ENCODE measurements at regions not wholly inside any gene's neighbourhood (a gene's known extent, or its start where the extent isn't known, plus 50 kb on each side); places are given as distances from the start of the nearest gene placed in this dataset.
A peak's percentile ranks its signal among the peaks of the same experiment; 100 is the strongest.

DNA sequence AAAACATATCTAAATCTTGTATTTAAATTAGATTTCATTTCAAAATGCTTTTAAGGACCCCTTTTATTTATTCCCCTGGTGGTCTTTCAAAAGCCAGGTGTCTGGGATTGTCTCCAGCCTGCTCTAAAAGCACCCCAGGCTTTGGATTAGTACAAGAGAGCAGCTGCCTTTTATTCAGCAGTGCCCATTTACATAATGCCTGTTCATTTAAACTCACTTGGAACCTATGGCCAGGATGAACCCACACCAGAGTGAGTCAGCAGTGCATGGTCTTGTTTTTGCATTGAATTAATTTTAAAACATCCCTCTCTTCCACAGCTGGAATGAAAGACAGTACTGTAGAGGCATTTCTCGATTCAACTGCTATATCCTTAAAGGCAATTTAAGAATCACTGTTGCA, 64.1 kb upstream of the TENM3 start:
- peaks cover 3 to 4% of the 10 kb centered on the region in 2 experiments; a peak in 1 of 4 replicates for H3K79me1 ChIP-seq (ENCODE audit: low read depth in 1 of 2, low read length in 2 of 2)
- H3K4me2 ChIP-seq (ENCODE audit: low read depth, low read length) = no peak overlapping the region
- peaks cover 2% of the 10 kb centered on the region; the same call in 1 of the 2 replicates for H3K4me1 ChIP-seq (ENCODE audit: control insufficient read depth, insufficient read depth, low read length)
- no peak overlapping the region for H4K91ac ChIP-seq (ENCODE audit: insufficient read depth, low read depth, low read length)
- intact Hi-C loops (cut with micrococcal nuclease) (no loop called here), dilution Hi-C loops (cut with HindIII; ENCODE audit: low sequenced_read_pairs, unreplicated experiment) (no loop called here), in situ Hi-C loops (cut with MboI; ENCODE audit: low sequenced_read_pairs) (no loop called here)
- no peak overlapping the region for H2AFZ ChIP-seq (replicated peaks; ENCODE audit: low read length, poor library complexity)
- no peak overlapping the region for H2AK9ac ChIP-seq (replicated peaks; ENCODE audit: low read depth, low read length, poor library complexity)
- no peak overlapping the region for H3K4ac ChIP-seq (ENCODE audit: low read depth, low read length)
- H3K9me1 ChIP-seq (ENCODE audit: insufficient read depth, low read length) = no peaks in the 10 kb centered on the region
- no peak overlapping the region for H3K9ac ChIP-seq (ENCODE audit: low read depth, low read length)
- ChIA-PET POLR2A (ENCODE audit: unreplicated experiment) (no interaction called here), CTCF (interaction anchor here (0.6 kb wide), 2 partner anchors 156 to 210 kb away, joined by 3 to 8 read pairs; no protein-coding TSS in a partner anchor)
- H4K5ac ChIP-seq (ENCODE audit: low read depth, low read length) = no peak overlapping the region
- no peaks in the 10 kb centered on the region for H3K36me3 ChIP-seq (ENCODE audit: control insufficient read depth, insufficient read depth, low read length)
- no peak overlapping the region for H4K8ac ChIP-seq (ENCODE audit: low read depth in 2 of 2, low read length in 2 of 2)
- H4K20me1 ChIP-seq (ENCODE audit: insufficient read depth, low read length) = no peaks in the 10 kb centered on the region
- no peak overlapping the region for H2BK5ac ChIP-seq (ENCODE audit: low read depth, low read length, poor library complexity, severe bottlenecking)
- no peak overlapping the region for H2BK120ac ChIP-seq (ENCODE audit: low read depth, low read length)
- H3K9me3 ChIP-seq (ENCODE audit: control insufficient read depth, insufficient read depth, low read length) = no peaks in the 10 kb centered on the region
- no peak overlapping the region for H3K18ac ChIP-seq (ENCODE audit: low read depth, low read length)
- H3K23ac ChIP-seq (ENCODE audit: low read depth, low read length) = no peak overlapping the region
- TF ChIP-seq POLR2A (IDR thresholded peaks at IDR 0.05; ENCODE audit: low read depth, low read length) = no peak
- TF ChIP-seq RCOR1 (IDR thresholded peaks at IDR 0.05; ENCODE audit: insufficient replicate concordance, low read length) = no peak
- TF ChIP-seq NFE2L2 (IDR thresholded peaks at IDR 0.05; ENCODE audit: low read depth, low read length) = peak; percentile 41; the same call in 1 of the 2 replicates
- TF ChIP-seq BHLHE40 (IDR thresholded peaks at IDR 0.05; ENCODE audit: low read depth, low read length) = no peak
- no peak for TF ChIP-seq RFX5 (IDR thresholded peaks at IDR 0.05; ENCODE audit: low read depth, low read length)
- TF ChIP-seq MXI1 (IDR thresholded peaks at IDR 0.05; ENCODE audit: borderline replicate concordance, low read depth, low read length) = no peak
- no peak for TF ChIP-seq CHD1 (IDR thresholded peaks at IDR 0.05; ENCODE audit: low read depth, low read length)
- TF ChIP-seq CEBPB (IDR thresholded peaks at IDR 0.05; ENCODE audit: low read depth, low read length) = no peak
- 0 out of 2 replicates have a peak, but pooled peaks have one; percentile 3 for TF ChIP-seq FOS (IDR thresholded peaks at IDR 0.05; ENCODE audit: low read depth, low read length)
- TF ChIP-seq SMC3 (IDR thresholded peaks at IDR 0.05; ENCODE audit: low read depth, low read length) = no peak
- no peak for TF ChIP-seq MAFK (IDR thresholded peaks at IDR 0.05; ENCODE audit: low read depth, low read length)
- TF ChIP-seq, protein P1, sequence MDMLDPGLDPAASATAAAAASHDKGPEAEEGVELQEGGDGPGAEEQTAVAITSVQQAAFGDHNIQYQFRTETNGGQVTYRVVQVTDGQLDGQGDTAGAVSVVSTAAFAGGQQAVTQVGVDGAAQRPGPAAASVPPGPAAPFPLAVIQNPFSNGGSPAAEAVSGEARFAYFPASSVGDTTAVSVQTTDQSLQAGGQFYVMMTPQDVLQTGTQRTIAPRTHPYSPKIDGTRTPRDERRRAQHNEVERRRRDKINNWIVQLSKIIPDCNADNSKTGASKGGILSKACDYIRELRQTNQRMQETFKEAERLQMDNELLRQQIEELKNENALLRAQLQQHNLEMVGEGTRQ (IDR thresholded peaks at IDR 0.05; ENCODE audit: low read depth, low read length) = no peak
- no peak for TF ChIP-seq RAD21 (IDR thresholded peaks at IDR 0.05; ENCODE audit: low read length)
- DNase-seq = peak; percentile 78
- H3K56ac ChIP-seq (ENCODE audit: extremely low read depth, insufficient read depth, low read length) = no peak overlapping the region
- no TSS peak for BruUV-seq (replicated peaks)
- ATAC-seq (ENCODE audit: low read depth) = peak; percentile 81
- no peak overlapping the region for H3K4me3 ChIP-seq (ENCODE audit: insufficient read depth, low read depth, low read length)
- H3K14ac ChIP-seq (replicated peaks; ENCODE audit: low read depth, low read length) = no peak overlapping the region
- H2BK20ac ChIP-seq (ENCODE audit: low read depth, low read length) = no peak overlapping the region
- H2BK15ac ChIP-seq (ENCODE audit: low read depth, low read length) = no peak overlapping the region
- no peaks in the 10 kb centered on the region for H3K27me3 ChIP-seq (ENCODE audit: control insufficient read depth, insufficient read depth, low read length)
- no peak overlapping the region for H3K27ac ChIP-seq (ENCODE audit: insufficient read depth, low read length)
- no peak overlapping the region for H2AK5ac ChIP-seq (ENCODE audit: low read depth, low read length)
- no CpG with 5 or more reads among the region's 1 CpG for WGBS, 2 experiments (ENCODE audit: extremely low coverage in 2 of 2, insufficient read length in 1 of 2)

All from IMR-90 (cell line).